Activated T-cell treated with anti-CD3 and anti-CD28 coated beads, Interleukin-2, amount 50 U/mL, for 4 hours (primary cell): ENCODE measurements at regions not wholly inside any gene's neighbourhood (a gene's known extent, or its start where the extent isn't known, plus 50 kb on each side); places are given as distances from the start of the nearest gene placed in this dataset.
"Not testable (repeated sequence)": the region's sequence is repeated elsewhere in the genome, so short reads cannot be mapped to it uniquely, and the experiment has no call there.

Source experiments
- ATAC-seq, 2 donors: fragments of 200-7000 bp; cut with Tn5 transposase; one replicate each; pipeline ENCODE4 v1.10.0; 2021
- DNase-seq: peaks from one replicate; pipeline ENCODE4 v3.0.0-alpha.2; 2020
- H3K27me3 Mint-ChIP-seq: one replicate; pipeline ENCODE4 v1.8.0; 2021; ENCODE audit warnings: low read depth, mixed read lengths
- H3K36me3 Mint-ChIP-seq: one replicate; pipeline ENCODE4 v1.8.0; 2022; ENCODE audit warnings: mixed read lengths; ENCODE audit not compliant: insufficient read depth
- H3K4me1 Mint-ChIP-seq: one replicate; pipeline ENCODE4 v1.8.0; 2021; ENCODE audit warnings: low read depth, mixed read lengths
- H3K4me3 Mint-ChIP-seq: one replicate; pipeline ENCODE4 v1.8.0; 2021; ENCODE audit warnings: mild to moderate bottlenecking, moderate library complexity, mixed read lengths
- H3K9me3 Mint-ChIP-seq: one replicate; pipeline ENCODE4 v1.8.0; 2021; ENCODE audit warnings: mixed read lengths

DNA sequence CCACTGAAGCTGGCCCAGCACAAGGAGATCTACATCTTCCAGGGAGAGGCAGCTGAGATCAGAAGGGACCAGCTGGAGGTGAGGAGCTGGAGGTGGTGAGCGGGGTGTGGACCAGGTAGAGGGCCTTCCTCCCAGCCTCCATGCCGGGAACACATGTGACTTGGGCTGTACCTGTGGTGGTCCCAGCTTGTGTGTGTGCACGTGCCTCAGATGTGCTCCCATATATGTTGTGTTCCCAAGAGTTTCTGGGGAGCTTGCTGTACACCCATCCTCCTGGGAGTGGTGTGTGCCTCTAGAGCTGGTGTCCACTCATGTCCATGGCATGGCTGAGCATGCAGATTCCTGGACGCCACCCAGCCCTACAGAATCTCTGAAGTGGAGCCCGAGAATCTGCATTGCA is 183.7 kb upstream of the AKAP13 start:
- H3K4me3 Mint-ChIP-seq, DNase-seq, H3K9me3 Mint-ChIP-seq, ATAC-seq, H3K36me3 Mint-ChIP-seq, H3K27me3 Mint-ChIP-seq, H3K4me1 Mint-ChIP-seq: not testable (repeated sequence)

DNA sequence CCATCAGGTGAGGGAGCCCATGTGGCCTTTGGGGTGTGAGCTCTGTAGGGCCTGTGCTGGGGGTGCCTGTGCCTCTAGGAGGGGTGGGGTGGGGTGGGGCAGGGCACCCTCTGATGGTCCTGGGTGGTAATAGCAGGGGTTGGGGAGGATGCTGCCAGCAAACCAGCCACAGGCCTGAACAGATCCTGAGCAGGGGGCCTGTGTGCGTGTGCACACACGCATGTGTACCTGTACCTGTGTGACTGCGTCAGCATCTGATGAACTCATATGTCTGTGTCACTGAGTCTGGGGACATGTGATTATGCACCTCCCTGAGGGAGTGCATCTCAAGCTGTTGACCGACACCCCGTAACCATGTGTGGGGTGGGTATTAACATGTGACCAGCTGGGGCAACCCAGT is 182.8 kb upstream of the AKAP13 start:
- not testable (repeated sequence) for H3K9me3 Mint-ChIP-seq, DNase-seq, H3K36me3 Mint-ChIP-seq, H3K4me3 Mint-ChIP-seq, H3K27me3 Mint-ChIP-seq, H3K4me1 Mint-ChIP-seq, ATAC-seq

DNA sequence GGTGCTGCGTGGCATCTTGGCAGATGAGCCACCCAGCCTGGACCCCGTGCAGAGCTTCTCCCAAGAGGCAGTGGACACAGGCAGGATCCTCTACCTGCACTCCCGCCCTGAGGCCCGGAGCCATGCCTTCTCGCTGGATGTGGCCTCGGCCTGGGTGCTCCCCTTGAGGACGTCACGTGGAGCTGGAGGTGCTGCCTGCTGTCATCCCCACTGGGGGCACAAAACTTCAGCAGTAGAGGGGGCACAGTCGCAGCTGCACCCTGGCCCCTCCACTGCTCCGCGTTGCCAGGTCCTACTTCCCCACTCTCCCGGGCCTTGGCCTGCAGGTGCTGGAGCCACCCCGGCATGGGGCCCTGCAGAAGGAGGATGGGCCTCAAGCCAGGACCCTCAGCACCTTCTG is 182.0 kb upstream of the AKAP13 start:
- H3K4me1 Mint-ChIP-seq = not testable (repeated sequence)

DNA sequence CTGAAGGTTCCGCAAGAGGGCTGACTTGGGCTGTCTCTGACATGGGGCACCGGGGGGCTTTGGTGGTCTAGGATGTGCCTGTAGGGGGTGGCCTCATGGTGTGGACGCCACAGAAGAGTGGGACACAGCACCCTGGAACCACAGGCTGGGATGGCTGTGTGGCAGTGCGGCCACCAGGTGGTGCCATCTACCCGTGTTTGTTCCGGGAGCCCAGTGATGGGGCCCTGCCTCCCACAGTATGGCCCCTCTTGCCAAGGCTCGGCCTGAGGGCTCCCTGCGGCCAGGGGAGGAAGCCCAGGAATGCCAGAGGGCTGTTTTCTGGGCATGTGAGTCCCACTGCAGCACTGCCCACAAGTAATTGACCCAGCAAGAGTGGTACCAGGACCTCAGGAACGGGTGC is 180.2 kb upstream of the AKAP13 start:
- H3K4me1 Mint-ChIP-seq, DNase-seq, H3K9me3 Mint-ChIP-seq, H3K27me3 Mint-ChIP-seq, H3K4me3 Mint-ChIP-seq, H3K36me3 Mint-ChIP-seq: not testable (repeated sequence)
- ATAC-seq = peak; percentile 94 to 96

More for the DNA sequence above, 182.0 kb upstream of the AKAP13 start:
- not testable (repeated sequence) for DNase-seq, H3K36me3 Mint-ChIP-seq, ATAC-seq, H3K27me3 Mint-ChIP-seq, H3K9me3 Mint-ChIP-seq, H3K4me3 Mint-ChIP-seq

DNA sequence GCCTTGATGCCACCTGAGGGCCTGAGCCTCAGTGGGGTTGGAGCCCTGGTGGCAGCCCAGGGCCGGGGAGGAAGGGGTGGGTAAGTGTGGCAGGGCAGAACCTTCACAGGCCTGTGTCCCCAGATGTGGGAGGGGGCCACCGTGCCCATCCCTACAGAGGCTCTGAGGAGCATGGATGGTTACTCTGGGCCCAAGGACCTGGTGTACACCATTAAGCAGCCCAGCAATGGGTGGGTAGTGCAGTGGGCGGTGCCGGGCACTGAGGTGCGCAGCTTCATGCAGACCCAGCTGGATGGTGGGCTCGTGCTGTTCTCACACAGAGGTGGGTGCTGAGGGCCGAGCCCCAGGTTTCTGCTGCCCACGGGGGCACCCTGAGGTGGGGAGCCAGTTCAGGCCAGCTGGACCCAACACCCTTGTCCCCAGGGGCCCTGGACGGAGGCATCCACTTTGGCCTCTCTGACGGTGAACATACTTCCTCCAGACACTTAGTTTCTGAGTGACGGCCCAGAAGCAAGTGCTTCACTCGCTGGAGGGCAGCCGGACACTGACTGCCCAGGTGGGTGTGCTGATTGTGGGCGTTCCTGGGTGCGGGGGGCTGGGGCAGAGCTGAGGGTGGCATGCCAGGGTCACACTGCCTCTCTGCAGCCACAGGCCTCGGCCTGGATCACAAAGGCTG is 179.1 kb upstream of the AKAP13 start:
- not testable (repeated sequence) for H3K4me1 Mint-ChIP-seq, ATAC-seq, H3K9me3 Mint-ChIP-seq, H3K27me3 Mint-ChIP-seq, H3K36me3 Mint-ChIP-seq, H3K4me3 Mint-ChIP-seq, DNase-seq

DNA sequence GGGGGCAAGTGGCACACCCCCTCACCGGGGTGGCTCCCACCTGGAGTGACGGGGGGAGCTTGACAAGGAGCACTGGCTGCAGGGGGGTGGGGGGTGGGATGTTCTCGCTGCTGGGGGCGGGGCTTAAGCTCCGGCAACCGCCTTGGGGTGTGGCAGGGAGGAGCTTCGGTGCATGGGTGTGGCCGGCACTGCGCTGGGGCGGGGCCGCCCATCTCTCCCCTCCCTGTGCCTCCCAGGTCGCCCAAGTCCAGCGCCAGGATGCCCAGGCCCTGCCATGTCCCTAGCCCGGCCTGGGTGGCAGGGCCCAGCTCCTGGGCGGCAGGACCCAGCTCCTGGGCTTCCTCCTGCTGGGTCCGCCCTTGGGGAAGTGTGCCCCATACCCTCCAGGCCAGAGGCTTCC is 175.9 kb upstream of the AKAP13 start:
- not testable (repeated sequence) for H3K27me3 Mint-ChIP-seq, ATAC-seq, H3K4me1 Mint-ChIP-seq, H3K9me3 Mint-ChIP-seq, DNase-seq, H3K4me3 Mint-ChIP-seq, H3K36me3 Mint-ChIP-seq

DNA sequence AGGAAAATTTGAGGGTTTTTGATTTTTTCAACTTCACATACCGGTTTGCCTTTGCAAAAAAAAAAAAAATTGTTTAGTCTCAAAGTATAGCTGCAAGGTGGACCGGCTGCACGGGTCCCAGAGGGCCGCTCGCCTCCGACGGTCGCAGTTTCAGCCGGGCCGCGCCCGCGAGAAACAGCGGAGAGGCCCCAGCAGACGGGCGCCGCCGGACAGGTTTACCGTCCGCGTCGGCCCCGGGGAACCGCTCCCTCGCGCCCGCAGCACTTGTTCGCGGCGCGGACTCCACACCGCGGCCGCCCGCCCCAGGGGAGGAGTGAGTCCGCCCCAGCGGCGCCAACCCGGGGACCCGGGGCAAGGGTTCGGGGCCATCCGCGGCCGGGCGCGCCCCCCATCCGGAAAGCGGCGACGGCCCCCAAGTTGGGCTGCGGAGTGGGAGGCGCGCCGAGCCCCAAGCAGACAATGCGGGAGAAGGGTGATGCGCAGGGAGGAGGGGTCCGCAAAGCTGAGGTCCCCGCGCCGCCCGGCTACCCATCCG is 146.5 kb upstream of the AKAP13 start:
- H3K27me3 Mint-ChIP-seq, ATAC-seq, H3K4me3 Mint-ChIP-seq, H3K9me3 Mint-ChIP-seq, H3K36me3 Mint-ChIP-seq, H3K4me1 Mint-ChIP-seq, DNase-seq: not testable (repeated sequence)

DNA sequence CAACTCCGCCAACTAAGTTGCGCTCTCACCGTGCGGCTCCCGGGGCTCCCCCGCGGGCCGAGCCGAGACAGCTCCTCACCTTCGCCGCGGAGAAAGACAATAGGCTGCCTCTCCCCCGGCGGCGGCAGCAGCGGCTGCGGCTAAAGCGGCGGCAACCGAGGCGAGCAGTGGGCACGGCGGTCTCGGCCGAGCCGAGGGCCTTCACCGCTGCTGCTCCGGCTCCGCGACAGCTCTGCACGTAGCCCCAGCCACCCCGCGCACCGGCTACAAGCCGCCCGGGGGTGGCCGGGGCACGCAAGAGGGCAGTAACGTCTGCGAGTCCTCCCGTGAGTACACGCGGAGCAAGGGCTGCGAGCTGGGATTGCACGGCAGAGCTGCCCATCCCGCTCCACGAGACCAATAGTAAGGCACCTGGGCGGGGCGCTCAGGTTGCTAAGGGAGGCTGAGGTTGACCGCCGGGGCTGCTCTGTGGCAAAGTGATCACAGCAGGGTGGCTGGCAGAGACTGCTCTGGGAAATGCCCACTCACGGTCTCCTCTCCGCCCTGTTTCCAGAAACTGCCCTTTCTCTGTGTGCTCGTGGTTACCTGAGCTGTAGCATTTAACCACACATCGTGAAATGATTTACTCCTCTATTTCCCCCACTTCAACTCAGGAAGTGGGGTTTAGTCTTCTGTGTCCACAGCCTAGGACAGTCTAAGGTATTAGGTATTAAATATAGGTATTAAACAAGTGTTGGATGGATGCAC is 145.8 kb upstream of the AKAP13 start:
- DNase-seq, H3K27me3 Mint-ChIP-seq, H3K9me3 Mint-ChIP-seq, H3K4me1 Mint-ChIP-seq, H3K4me3 Mint-ChIP-seq, ATAC-seq, H3K36me3 Mint-ChIP-seq: not testable (repeated sequence)

DNA sequence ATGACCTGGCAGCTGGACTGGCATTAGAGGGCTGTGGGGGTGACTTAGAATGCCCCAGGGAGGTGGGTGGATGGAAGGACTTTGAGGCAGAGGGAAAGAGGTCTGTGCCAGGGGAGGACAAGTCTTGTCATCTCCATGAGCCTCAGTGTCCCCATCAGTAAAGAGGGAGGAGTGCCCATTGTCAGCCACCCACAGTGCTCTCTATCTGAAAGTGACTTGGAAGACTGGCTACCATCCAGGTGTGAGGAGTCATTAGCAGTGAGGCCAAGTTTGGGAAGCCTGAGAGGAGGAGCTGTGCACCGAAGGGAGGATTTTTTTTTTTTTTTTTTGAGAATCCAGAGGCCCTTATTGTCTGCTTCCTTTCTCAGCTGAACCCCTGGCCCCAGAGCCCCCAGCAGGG is 136.3 kb upstream of the AKAP13 start:
- not testable (repeated sequence) for DNase-seq

DNA sequence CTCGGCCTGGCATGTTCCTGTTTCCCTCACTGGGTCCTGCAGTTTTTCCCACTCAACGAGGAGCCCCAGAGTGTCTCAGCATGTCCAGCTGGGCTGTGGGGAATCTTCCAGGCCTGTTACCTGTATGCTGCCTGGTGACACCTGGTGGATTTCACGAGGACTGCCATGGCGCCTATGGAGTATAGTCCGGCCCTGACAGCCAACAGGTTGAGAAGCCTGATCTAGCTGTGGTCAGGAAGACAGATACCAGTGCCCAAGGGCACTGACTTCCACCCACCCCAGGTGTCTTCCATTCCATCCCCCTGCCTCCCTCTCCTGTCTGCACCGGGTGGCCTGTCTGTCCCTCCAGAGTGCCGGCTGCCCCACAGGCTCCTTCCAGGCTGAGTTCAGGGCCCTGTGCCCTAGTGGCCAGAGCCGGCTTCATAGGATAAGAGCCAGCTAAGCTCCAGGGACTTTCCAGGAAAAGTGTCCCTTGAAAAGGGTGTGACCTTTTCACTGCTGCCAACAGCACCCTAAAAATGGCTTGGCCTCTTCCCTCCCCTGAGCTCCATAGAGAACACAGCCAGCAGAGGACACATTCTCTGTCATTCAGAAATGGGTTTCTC is 129.4 kb upstream of the AKAP13 start:
- H3K27me3 Mint-ChIP-seq = not testable (repeated sequence)

More for the DNA sequence above, 136.3 kb upstream of the AKAP13 start:
- H3K36me3 Mint-ChIP-seq, H3K9me3 Mint-ChIP-seq, H3K27me3 Mint-ChIP-seq, H3K4me3 Mint-ChIP-seq, ATAC-seq, H3K4me1 Mint-ChIP-seq: not testable (repeated sequence)

DNA sequence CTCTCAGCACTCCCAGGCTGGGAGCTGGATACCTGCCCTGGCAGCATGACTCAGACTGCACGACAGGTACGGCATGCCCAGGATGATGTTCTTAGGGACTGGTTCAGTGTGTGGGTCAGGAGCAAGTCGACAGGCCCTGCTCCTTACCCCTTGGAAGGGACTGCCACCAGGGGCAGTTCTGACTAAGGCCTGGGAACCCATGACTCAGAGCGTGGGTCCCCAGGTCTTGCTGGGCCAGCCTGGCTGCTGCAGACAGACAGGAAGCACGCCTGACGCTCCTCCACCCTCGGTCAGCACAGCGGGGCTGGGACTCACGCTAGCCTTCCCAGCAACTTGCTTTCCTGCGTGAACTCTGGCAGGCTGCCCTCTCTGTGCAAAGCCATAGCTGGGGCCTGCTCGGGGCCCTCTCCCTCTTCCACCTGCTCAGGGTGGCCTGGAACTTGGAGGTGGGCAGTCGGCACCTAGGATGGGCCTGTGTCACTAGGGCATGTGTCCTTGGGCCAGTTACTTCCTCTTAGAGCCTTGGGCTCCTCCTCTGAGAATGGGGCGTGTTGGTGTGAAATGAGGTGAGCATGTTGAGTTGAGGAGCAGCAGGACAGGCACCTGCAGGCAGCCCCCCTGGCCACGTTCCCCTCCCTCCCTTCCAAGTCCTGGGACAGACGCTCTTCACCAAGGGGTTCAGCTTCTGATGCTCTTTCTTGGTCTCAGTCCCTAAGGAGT is 127.0 kb upstream of the AKAP13 start:
- not testable (repeated sequence) for H3K9me3 Mint-ChIP-seq, H3K27me3 Mint-ChIP-seq, H3K4me3 Mint-ChIP-seq, H3K4me1 Mint-ChIP-seq, H3K36me3 Mint-ChIP-seq, DNase-seq, ATAC-seq

More for the DNA sequence above, 129.4 kb upstream of the AKAP13 start:
- not testable (repeated sequence) for H3K36me3 Mint-ChIP-seq, DNase-seq, H3K4me3 Mint-ChIP-seq, H3K9me3 Mint-ChIP-seq, H3K4me1 Mint-ChIP-seq, ATAC-seq

DNA sequence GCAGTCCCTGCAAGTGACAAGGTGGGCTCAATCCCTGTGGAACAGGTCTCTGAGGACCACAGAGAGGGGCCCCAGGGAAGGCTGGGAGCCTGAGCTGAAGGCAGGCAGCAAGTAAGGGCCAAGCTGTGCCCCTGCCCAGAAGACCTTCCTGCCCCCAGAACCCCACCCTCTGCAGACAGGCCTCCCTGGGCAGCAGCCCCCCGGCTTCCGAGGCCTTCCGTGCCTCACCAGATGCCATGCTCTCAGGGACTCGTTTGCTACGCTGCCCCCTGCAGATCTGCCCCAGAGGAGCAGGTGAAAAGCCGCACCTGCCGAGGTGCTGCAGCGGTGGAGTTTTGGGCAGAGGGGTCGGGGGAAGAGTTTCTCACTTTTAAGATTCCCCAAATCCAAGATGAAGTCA is 125.4 kb upstream of the AKAP13 start:
- H3K27me3 Mint-ChIP-seq, H3K36me3 Mint-ChIP-seq, ATAC-seq, H3K4me1 Mint-ChIP-seq, H3K4me3 Mint-ChIP-seq, H3K9me3 Mint-ChIP-seq, DNase-seq: not testable (repeated sequence)

DNA sequence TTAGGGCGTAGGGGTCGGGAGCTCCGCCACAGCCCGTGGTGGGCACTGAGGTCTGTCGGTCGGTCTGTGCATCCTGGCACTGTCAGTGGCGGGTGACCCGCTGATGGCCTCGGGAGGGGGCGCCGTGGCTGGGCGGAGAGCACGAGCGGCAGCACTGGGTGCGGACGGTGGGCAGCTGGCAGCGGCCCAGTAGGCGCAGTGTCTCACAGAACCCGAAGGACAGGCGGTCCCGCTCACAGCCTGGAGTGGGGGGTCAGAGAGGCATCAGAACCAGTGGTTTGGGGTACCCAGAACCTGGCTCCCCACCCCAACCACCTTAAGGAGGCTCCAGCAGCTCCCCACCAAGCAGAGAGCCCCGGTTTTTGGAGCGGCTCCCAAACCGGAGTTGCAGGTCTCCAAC is 124.9 kb upstream of the AKAP13 start:
- not testable (repeated sequence) for DNase-seq, H3K4me1 Mint-ChIP-seq, H3K27me3 Mint-ChIP-seq, H3K9me3 Mint-ChIP-seq, H3K36me3 Mint-ChIP-seq, ATAC-seq, H3K4me3 Mint-ChIP-seq
